Pancreas (tissue), 10 donors: ENCODE measurements at regions not wholly inside any gene's neighbourhood (a gene's known extent, or its start where the extent isn't known, plus 50 kb on each side); places are given as distances from the start of the nearest gene placed in this dataset.
A peak's percentile ranks its signal among the peaks of the same experiment; 100 is the strongest.

Experiments used
- ATAC-seq, 4 donors: fragments of 200-7000 bp; cut with Tn5 transposase; one replicate each; pipeline versions ENCODE4 v1.8.0 to v1.9.1; 2020; ENCODE audit warnings: mild to moderate bottlenecking in 4 of 4, moderate library complexity in 4 of 4
- DNase-seq, 6 donors: peaks; one replicate each; pipeline ENCODE4 v3.0.0-alpha.2; 2020
- FAIRE-seq: peaks from 2 replicates; lab custom pipeline; 2012; peaks lifted over from hg19 to GRCh38; lab: Jason Lieb, UNC
- H3K27ac ChIP-seq, 4 donors: fragments of 200-600 bp; sonication (generic); 1 replicate in 3 of 4; 2 replicates in 1 of 4; pipeline versions ENCODE4 v1.5.0 to v1.8.0; 2020
- H3K27me3 ChIP-seq, 4 donors: fragments of 200-600 bp; one replicate each; pipeline ENCODE4 v1.8.0; 2021
- H3K36me3 ChIP-seq, 3 donors: fragments of 200-600 bp; sonication (generic) in 1 of 3; one replicate each; pipeline versions ENCODE4 v1.5.0 to v1.8.0; 2020 to 2021
- H3K4me1 ChIP-seq, 3 donors: fragments of 200-600 bp; one replicate each; pipeline ENCODE4 v1.8.0; 2021
- H3K4me3 ChIP-seq, 4 donors: fragments of 200-600 bp; sonication (generic) in 2 of 4; one replicate each; pipeline versions ENCODE4 v1.5.0 to v1.8.0; 2020 to 2021
- H3K9me3 ChIP-seq, 4 donors: fragments of 200-600 bp; one replicate each; pipeline ENCODE4 v1.8.0; 2021
- WGBS, 2 donors: extraction: QIAGEN DNeasy Blood & Tissue Kit; methylation state at CpG; one replicate each; pipeline ENCODE4 v1.1.7; 2013; 5-methylcytosine and 5-hydroxymethylcytosine counted together
- intact Hi-C, 3 donors: fragments of 100-400 bp; cut with DNase I; formaldehyde crosslinking; loops; one replicate each; pipeline versions ENCODE4 v1.11.1 to v1.14.2; 2022
- TF ChIP-seq, protein P1 (sequence below), 4 donors: fragments of 200-600 bp; sonication (generic) in 3 of 4; IDR thresholded peaks; one replicate each; pipeline versions ENCODE4 v1.5.0 to v1.8.0; 2021; ENCODE audit warnings: antibody characterized with exemption in 4 of 4
- donor health status: healthy with polysubstance abuse.
- donor health status: DM: no; HTN: no; CAD: no; lungs with moderate emphysema.
- donor health status: DM: no; HTN: no; CAD: no.
- donor health status: control.
- donor health status: control.
- donor health status: Bipolar disorder and iron deficiency.
- donor health status: DM: yes; HTN: yes; CAD: no.
- donor health status: DM: no; HTN: no; CAD: no.
- donor health status: DM: no; HTN: no; CAD: no.
- donor health status: DM: yes; HTN: yes; CAD: no.

- ATAC-seq: peak in 1 of 4 donors; percentile 50
These were observed 147.1 kb upstream of the SMLR1 start for GRCh38 chr6:130680116-130680515.

GRCh38 chr6:130681028-130681427, 146.2 kb upstream of the SMLR1 start:
- peak; percentile 53 for FAIRE-seq
- TF ChIP-seq, protein P1, sequence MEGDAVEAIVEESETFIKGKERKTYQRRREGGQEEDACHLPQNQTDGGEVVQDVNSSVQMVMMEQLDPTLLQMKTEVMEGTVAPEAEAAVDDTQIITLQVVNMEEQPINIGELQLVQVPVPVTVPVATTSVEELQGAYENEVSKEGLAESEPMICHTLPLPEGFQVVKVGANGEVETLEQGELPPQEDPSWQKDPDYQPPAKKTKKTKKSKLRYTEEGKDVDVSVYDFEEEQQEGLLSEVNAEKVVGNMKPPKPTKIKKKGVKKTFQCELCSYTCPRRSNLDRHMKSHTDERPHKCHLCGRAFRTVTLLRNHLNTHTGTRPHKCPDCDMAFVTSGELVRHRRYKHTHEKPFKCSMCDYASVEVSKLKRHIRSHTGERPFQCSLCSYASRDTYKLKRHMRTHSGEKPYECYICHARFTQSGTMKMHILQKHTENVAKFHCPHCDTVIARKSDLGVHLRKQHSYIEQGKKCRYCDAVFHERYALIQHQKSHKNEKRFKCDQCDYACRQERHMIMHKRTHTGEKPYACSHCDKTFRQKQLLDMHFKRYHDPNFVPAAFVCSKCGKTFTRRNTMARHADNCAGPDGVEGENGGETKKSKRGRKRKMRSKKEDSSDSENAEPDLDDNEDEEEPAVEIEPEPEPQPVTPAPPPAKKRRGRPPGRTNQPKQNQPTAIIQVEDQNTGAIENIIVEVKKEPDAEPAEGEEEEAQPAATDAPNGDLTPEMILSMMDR (IDR thresholded peaks at IDR 0.05): no peak
- Histone ChIP-seq H3K4me3 (no peak overlapping the region), H3K27ac (no peak overlapping the region), H3K27me3 (no peaks in the 10 kb centered on the region), H3K9me3 (no peaks in the 10 kb centered on the region), H3K36me3 (no peaks in the 10 kb centered on the region), H3K4me1 (no peaks in the 10 kb centered on the region)
- no peak for DNase-seq
- WGBS, 2 donors: 63 to 81% methylated on average over 1 of the region's 1 CpG
- intact Hi-C loops: no loop called here
- peak in 1 of 4 donors; percentile 50 for ATAC-seq

More at GRCh38 chr6:130680116-130680515, 147.1 kb upstream of the SMLR1 start:
- Histone ChIP-seq H3K4me3 (no peak overlapping the region), H3K27me3 (no peaks in the 10 kb centered on the region), H3K27ac (no peak overlapping the region), H3K9me3 (no peaks in the 10 kb centered on the region), H3K36me3 (no peaks in the 10 kb centered on the region), H3K4me1 (no peaks in the 10 kb centered on the region)
- intact Hi-C loops: no loop called here
- DNase-seq (no peak), FAIRE-seq (no peak)
- 48 to 72% methylated on average over 3 of the region's 3 CpGs for WGBS, 2 donors
- TF ChIP-seq, protein P1 (IDR thresholded peaks at IDR 0.05): no peak

DNA sequence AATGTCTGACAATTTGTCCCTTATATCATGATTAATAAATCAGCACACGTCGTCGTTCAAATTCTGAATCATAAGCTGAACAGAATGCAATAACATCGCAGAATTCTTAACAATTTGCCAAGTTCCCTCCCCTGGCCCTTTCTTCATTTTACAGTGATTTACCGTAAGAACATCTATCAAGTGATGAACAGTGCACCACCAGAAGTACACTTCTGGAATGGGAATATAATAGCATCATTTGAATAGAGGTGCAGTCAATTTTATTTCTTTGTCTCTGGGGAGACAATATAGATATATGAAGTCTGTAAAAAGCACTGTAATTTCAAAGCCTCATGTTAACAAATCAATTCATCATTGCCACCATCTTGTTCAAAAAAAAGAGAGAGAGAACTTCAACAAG, 145.1 kb upstream of the SMLR1 start:
- Histone ChIP-seq H3K36me3 (no peaks in the 10 kb centered on the region), H3K27ac (no peak overlapping the region), H3K4me3 (no peak overlapping the region), H3K27me3 (no peaks in the 10 kb centered on the region), H3K4me1 (no peaks in the 10 kb centered on the region), H3K9me3 (no peaks in the 10 kb centered on the region)
- FAIRE-seq (no peak), DNase-seq (no peak), ATAC-seq (no peak)
- WGBS, 2 donors: 75 to 85% methylated on average over 5 of the region's 5 CpGs
- TF ChIP-seq, protein P1 (IDR thresholded peaks at IDR 0.05): no peak
- intact Hi-C loops: no loop called here

DNA sequence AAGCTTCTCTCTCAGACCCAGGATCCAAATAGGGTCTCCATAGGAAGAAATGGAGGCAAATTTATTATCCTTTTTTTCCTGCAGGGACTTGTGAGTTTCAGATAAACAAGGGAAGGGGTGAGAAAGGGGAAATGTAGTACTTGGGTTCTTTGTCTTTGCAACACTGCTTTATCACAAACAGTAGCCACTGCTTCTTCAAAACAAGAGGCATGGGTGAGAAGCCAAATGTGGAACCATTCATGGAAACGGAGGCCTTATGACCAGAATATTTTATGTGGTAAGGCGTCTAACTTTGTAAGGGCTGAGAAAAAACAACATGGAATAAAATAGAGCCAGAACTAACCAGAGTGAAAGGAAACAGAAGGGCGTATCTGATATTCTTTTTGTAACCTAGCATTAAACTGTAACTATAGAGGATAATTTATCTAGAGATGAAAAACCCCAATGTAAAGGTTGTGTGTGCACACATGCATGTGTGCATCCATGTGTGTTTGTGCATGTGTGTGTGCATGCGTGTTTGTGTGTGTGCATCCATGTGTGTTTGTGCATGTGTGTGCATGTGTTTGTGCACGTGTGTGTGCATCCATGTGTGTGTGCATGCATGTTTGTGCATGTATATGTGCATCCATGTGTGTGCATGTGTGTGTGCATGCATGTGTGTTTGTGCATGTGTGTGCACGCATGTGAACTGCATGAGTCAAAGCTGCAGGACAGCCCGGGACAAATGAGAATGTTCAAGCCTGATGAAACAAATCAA, 143.3 kb upstream of the SMLR1 start:
- TF ChIP-seq, protein P1 (IDR thresholded peaks at IDR 0.05): no peak
- ATAC-seq: no peak
- Histone ChIP-seq H3K27me3 (no peaks in the 10 kb centered on the region), H3K36me3 (no peaks in the 10 kb centered on the region), H3K4me3 (no peak overlapping the region), H3K9me3 (no peaks in the 10 kb centered on the region), H3K27ac (no peak overlapping the region), H3K4me1 (no peaks in the 10 kb centered on the region)
- 43 to 59% methylated on average over 7 of the region's 7 CpGs for WGBS, 2 donors
- DNase-seq: no peak
- intact Hi-C loops: no loop called here
- FAIRE-seq: no peak

DNA sequence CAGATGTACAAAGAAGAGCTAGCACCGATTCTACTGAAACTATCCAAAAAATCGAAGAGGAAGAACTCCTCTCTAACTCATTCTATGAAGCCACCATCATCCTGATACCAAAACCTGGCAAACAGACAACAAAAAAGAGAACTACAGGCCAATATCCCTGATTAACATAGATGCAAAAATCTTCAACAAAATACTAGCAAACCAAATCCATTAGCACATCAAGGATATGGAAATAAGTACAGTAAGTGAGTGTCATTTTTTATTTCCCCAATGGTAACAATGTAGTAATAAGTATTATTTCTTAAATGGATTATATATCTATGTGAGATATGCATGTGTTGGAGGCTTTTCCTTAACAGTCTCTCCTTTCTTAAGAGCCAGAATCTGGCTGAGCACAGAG, 134.5 kb upstream of the SMLR1 start:
- Histone ChIP-seq H3K27ac (no peak overlapping the region), H3K27me3 (no peaks in the 10 kb centered on the region), H3K36me3 (no peaks in the 10 kb centered on the region), H3K4me1 (no peaks in the 10 kb centered on the region), H3K4me3 (no peak overlapping the region), H3K9me3 (no peaks in the 10 kb centered on the region)
- TF ChIP-seq, protein P1 (IDR thresholded peaks at IDR 0.05): no peak
- 48 to 74% methylated on average over 2 of the region's 2 CpGs for WGBS, 2 donors
- FAIRE-seq: no peak
- DNase-seq: no peak
- intact Hi-C loops: no loop called here
- ATAC-seq: no peak
